DND-41 (cell line): ENCODE measurements at regions not wholly inside any gene's neighbourhood (a gene's known extent, or its start where the extent isn't known, plus 50 kb on each side); places are given as distances from the start of the nearest gene placed in this dataset.

Experiments
- CTCF ChIP-seq: IDR thresholded peaks from 2 replicates; pipeline ENCODE4 v1.5.1; 2012; ENCODE audit warnings: borderline replicate concordance, low read length, moderate library complexity, mild to moderate bottlenecking; ENCODE audit not compliant: poor library complexity, severe bottlenecking; ENCODE audit errors: extremely low read depth
- EZH2 ChIP-seq: IDR thresholded peaks from 3 replicates; pipeline ENCODE4 v1.6.1; 2012; ENCODE audit warnings: borderline replicate concordance, low read depth, mild to moderate bottlenecking, moderate library complexity, low read length, inconsistent platforms; ENCODE audit not compliant: severe bottlenecking

GRCh38 chrX:96183843-96184242 is 500.8 kb upstream of the DIAPH2 start:
- TF ChIP-seq CTCF (peak; percentile 39), EZH2 (no peak)
